K562 (cell line): ENCODE measurements at regions not wholly inside any gene's neighbourhood (a gene's known extent, or its start where the extent isn't known, plus 50 kb on each side); places are given as distances from the start of the nearest gene placed in this dataset.

Experiments
- CHD2 ChIP-seq: IDR thresholded peaks from 2 replicates; pipeline ENCODE4 v1.6.1; 2011; ENCODE audit warnings: low read depth, low read length
- FIP1L1 ChIP-seq: fragments of 200-400 bp; formaldehyde crosslinking; IDR thresholded peaks from 2 replicates; pipeline ENCODE4 v1.6.1; 2018; ENCODE audit warnings: mild to moderate bottlenecking, low read depth, low read length; ENCODE audit not compliant: poor library complexity, severe bottlenecking
- KAT7 ChIP-seq: sonication (generic); formaldehyde crosslinking; IDR thresholded peaks from 2 replicates; pipeline ENCODE4 v1.8.0; 2022; ENCODE audit warnings: missing genetic modification reagents, mild to moderate bottlenecking, borderline replicate concordance
- MBD1 ChIP-seq: fragments of 250-450 bp; sonication (Bioruptor Pico); IDR thresholded peaks from 2 replicates; pipeline ENCODE4 v1.8.0; 2022; ENCODE audit warnings: inconsistent platforms
- NFXL1 ChIP-seq: fragments of 450-650 bp; formaldehyde crosslinking; IDR thresholded peaks from 2 replicates; pipeline ENCODE4 v1.4.0; 2021; ENCODE audit warnings: mild to moderate bottlenecking
- SUPT5H ChIP-seq: fragments of 450-650 bp; IDR thresholded peaks from 2 replicates; pipeline ENCODE4 v1.6.1; 2016
- ZBTB33 ChIP-seq: sonication (generic); formaldehyde crosslinking; IDR thresholded peaks from 2 replicates; pipeline ENCODE4 v1.8.1; 2023; ENCODE audit warnings: mild to moderate bottlenecking, missing genetic modification reagents
- TF ChIP-seq, protein P1 (sequence below), 2 experiments: fragments of 200-800 bp in 1 of 2; sonication (Bioruptor generic) in 1 of 2; sonication (generic) in 1 of 2; formaldehyde crosslinking in 1 of 2; IDR thresholded peaks in 1 of 2; conservative IDR thresholded peaks in 1 of 2; 2 replicates each; pipeline versions ENCODE4 v1.5.0 to v1.6.1; 2016 to 2020; ENCODE audit warnings: missing compliant biosample characterization in 1 of 2, missing genetic modification characterization in 1 of 2, missing genetic modification reagents in 1 of 2

DNA sequence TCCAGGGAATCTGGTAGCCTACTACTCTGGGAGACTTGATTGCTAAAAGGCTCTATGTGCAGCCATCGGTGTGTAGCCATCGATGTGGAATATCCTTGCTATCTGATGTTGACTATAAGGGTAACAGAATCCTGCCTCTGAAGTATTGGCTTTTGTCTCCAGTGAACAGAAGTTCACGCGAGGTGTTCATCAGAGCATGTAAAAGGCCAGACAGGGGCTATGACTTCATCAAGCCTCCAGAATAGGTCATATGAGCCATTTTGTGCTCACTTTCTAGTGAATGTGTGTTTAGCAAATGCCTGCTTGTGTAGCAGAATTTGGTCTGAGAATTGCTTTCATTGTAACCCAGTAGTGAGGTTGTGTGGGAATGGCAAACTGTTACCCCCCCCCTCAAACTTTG, 66.8 kb upstream of the RAD23B start (continued):
- no peak for TF ChIP-seq ZBTB33 (CRISPR knock-in tag)
- TF ChIP-seq NFXL1 (CRISPR knock-in tag): no peak
- TF ChIP-seq MBD1 (CRISPR knock-in tag): no peak
- TF ChIP-seq KAT7 (CRISPR knock-in tag): no peak
- TF ChIP-seq, protein P1, sequence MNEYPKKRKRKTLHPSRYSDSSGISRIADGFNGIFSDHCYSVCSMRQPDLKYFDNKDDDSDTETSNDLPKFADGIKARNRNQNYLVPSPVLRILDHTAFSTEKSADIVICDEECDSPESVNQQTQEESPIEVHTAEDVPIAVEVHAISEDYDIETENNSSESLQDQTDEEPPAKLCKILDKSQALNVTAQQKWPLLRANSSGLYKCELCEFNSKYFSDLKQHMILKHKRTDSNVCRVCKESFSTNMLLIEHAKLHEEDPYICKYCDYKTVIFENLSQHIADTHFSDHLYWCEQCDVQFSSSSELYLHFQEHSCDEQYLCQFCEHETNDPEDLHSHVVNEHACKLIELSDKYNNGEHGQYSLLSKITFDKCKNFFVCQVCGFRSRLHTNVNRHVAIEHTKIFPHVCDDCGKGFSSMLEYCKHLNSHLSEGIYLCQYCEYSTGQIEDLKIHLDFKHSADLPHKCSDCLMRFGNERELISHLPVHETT (CRISPR knock-in tag; conservative IDR thresholded peaks at IDR 0.05 in 1 of 2, IDR thresholded peaks at IDR 0.05 in 1 of 2): no peak
- no peak for TF ChIP-seq FIP1L1
- TF ChIP-seq SUPT5H: no peak
- TF ChIP-seq CHD2: no peak
- TF ChIP-seq, all 486 proteins: peak for 0
